LNCaP clone FGC (cell line): ENCODE measurements at regions not wholly inside any gene's neighbourhood (a gene's known extent, or its start where the extent isn't known, plus 50 kb on each side); places are given as distances from the start of the nearest gene placed in this dataset.

Experiments used
- DNase-seq: peaks from one replicate; pipeline ENCODE4 v3.0.0-alpha.2; 2011; ENCODE audit warnings: low read depth
- H3K4me3 ChIP-seq: 2 replicates; pipeline ENCODE4 v1.5.1; 2011; ENCODE audit warnings: mild to moderate bottlenecking, low read depth, low read length, control low read depth
- CTCF ChIP-seq: IDR thresholded peaks from 2 replicates; pipeline ENCODE4 v1.5.1; 2012; ENCODE audit warnings: mild to moderate bottlenecking; ENCODE audit not compliant: control insufficient read depth, insufficient read depth; ENCODE audit errors: extremely low read depth

GRCh38 chr18:57931038-57931437 lies 113.0 kb upstream of the NEDD4L start:
- TF ChIP-seq CTCF = no peak
- no peak for DNase-seq
- H3K4me3 ChIP-seq = no peak overlapping the region

- DNase-seq = no peak
- TF ChIP-seq CTCF = no peak
- H3K4me3 ChIP-seq = no peak overlapping the region
Measured at GRCh38 chr18:57930476-57930875, 113.5 kb upstream of the NEDD4L start.

DNA sequence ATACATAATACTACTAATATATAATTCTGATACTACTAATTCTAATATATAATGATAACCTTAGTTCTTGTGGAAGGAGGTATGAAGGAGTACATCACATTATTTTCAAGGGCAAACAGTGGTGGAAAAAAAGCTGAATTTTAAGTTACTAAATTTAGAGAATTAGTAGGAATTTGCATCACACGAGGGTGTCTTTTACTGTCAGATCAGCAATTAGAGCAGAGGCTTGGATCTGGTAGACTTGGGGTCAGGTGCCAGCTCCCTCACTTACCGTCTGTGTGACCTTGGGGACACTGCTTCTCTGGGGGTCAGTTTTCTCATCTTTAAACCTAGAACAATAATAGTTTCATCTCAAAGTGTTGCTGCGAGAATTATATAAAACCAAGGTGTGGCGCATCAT lies 114.1 kb upstream of the NEDD4L start:
- DNase-seq = no peak
- no peak overlapping the region for H3K4me3 ChIP-seq
- no peak for TF ChIP-seq CTCF

GRCh38 chr18:57928466-57928865 lies 115.6 kb upstream of the NEDD4L start:
- H3K4me3 ChIP-seq = no peak overlapping the region
- DNase-seq = no peak
- TF ChIP-seq CTCF = no peak

DNA sequence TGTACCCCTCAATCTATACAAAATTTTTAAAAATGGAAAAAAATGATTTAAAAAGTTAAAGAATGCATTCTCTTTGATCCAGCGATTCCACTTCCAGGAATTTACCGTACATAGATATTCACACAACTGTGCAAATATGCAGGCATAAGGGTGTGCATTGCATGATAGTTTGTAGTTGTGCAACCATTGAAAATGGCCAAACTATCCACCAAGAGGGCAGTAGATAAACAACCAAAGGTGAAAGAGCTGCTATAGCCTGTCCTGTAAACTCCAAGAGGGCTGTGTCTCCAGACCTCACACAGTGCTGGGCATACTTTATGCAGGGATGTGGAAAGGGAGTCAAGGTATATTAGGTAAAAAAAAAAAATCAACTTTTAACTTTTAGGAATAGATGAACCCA lies 116.5 kb upstream of the NEDD4L start:
- no peak for DNase-seq
- no peak overlapping the region for H3K4me3 ChIP-seq
- TF ChIP-seq CTCF = no peak

DNA sequence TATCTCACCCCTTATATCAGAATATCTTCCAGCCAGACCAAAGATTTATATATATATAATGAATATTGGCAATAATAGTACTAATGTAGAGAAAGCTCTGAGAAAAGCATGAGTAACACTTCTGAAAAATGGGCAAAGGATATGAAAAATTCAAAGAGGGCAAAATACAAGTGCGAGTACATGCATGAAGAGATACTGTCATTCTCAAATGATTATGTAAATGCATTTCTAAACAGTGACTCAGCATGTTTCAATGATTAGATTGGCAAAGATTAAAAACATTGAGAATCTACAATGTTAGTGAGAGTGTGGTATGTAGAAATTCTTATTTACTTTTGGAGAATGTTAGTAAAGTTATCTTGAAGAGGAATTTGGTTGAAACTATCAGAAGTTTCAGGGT lies 118.3 kb upstream of the NEDD4L start:
- TF ChIP-seq CTCF = no peak
- no peak for DNase-seq
- H3K4me3 ChIP-seq = no peak overlapping the region

GRCh38 chr18:57923611-57924010 lies 120.4 kb upstream of the NEDD4L start:
- DNase-seq = no peak
- H3K4me3 ChIP-seq = no peak overlapping the region
- no peak for TF ChIP-seq CTCF
